Activated naive CD8-positive, alpha-beta T cell treated with anti-CD3 and anti-CD28 coated beads, Interleukin-2, amount 50 U/mL, for 16 hours (primary cell): ENCODE measurements at regions not wholly inside any gene's neighbourhood (a gene's known extent, or its start where the extent isn't known, plus 50 kb on each side); places are given as distances from the start of the nearest gene placed in this dataset.

Source experiments
- DNase-seq: peaks from one replicate; pipeline ENCODE4 v3.0.0-alpha.2; 2020; ENCODE audit warnings: low read depth, low spot score

GRCh38 chr1:88060112-88060673 lies 623.9 kb upstream of the PKN2 start:
- no peak for DNase-seq

- DNase-seq = no peak
These were observed 623.2 kb upstream of the PKN2 start for GRCh38 chr1:88060750-88061491.

DNA sequence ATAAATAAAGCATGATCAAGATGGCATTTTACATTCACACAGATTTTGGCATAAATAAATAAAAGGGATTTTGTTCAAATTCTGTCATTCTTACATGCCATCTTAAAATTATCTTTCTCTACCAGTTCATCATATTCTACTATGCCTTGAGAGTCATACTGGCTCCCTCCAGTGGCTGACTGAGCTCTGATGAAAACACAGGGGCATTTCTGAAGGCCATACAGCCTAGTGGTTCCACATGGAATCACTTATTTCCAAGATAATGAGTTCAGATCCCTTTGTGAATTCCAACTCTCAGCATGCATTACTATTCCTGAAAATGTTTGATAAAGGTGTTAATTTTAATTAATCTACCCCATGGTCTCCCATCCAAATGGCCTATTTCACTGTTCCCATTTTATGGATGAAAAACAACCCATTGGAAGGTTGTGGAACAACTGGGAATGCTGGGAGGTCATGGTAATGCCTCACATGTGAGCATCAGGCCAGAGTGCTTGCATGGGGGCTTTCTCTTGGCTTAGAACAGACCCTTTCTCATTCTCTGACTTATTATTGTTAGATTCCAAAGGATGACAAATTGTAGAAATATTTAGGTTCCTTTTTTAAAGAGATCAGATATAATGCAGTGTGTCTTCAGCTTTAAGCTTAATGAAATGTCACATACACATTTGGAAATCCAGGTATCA lies 622.4 kb upstream of the PKN2 start:
- no peak for DNase-seq

- DNase-seq = no peak
These were observed 621.4 kb upstream of the PKN2 start for GRCh38 chr1:88062650-88063153.

DNA sequence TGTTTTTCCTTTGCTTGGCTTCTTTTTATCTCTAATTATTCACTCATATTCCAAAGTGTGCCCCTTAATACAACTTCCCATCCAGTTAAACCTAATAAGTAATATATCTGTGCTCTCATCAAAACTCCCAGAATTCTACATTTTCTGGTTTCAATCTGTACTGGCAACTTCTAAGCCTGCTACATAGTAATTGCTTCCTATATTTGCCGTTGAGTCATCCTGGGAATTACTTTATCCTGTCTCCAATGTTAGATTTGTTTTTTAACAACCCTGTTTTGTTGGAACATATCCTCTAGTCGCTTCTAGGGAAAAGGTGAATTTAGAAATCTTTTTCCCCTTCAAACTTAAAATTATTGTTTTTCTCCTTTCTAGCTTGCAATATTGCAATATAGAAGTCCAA lies 620.5 kb upstream of the PKN2 start:
- DNase-seq = no peak

DNA sequence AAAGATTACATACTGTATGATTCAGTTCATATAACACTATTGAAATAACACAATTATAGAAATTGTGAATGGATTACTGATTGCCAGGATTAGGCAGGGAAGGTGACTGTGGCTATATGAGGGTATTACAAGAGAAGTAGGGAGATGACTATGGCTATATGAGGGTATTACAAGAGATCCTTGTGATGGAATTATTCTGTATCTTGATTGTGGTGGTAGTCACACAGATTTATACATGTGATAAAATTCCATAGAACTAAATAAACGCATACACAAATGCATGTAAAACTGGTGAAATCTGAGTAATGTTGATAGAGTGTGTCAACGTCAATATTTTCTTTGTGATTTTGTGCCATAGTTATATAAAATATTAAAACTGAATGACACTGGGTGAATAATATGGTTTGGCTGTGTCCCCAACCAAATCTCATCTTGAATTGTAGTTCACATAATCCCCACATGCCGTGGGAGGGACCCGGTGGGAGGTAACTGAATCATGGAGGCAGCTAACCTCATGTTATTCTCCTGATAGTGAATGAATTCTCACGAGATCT lies 615.6 kb upstream of the PKN2 start:
- DNase-seq = no peak

- DNase-seq = no peak
These were observed 613.1 kb upstream of the PKN2 start for GRCh38 chr1:88070956-88071355.

- no peak for DNase-seq
These were observed 609.4 kb upstream of the PKN2 start for GRCh38 chr1:88074661-88075060.

- no peak for DNase-seq
These were observed 608.3 kb upstream of the PKN2 start for GRCh38 chr1:88075813-88076212.

DNA sequence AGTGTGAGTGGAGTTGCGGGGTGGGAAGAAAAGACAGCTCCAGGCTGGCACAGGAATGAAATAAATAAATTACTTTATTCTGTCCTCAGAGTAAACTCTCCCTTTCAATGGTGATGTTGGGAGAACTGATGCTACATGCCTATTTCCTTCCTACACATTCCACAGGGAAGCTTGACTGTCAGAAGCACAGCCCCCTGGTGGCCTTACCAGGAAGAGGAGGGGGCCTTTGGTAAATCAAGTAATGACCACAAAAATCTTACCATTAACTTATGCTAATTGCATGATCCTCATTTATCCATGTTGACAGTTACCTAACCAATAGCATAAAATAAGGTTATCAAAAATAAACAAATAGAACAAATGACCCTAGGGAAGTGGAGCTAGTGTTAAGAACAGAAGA lies 605.0 kb upstream of the PKN2 start:
- no peak for DNase-seq

DNA sequence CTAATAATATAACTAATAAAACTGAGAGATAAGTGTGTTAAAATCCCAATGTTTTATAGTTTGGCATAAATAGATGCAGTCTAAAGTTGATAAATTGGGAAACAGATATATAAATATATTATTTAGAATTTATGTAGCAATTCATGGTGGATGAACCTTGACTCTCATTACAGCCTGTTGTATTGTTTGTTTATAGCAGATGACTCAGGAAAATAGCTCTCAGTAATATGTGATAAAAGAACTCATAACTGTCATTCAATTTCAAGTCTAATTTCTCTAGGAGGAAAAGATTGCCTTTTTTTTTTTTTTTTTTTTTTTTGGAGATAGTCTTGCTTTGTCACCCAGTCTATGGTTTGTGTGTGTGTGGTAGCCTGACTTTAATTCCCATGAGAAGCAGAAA lies 603.2 kb upstream of the PKN2 start:
- DNase-seq = no peak

- DNase-seq = no peak
These were observed 595.6 kb upstream of the PKN2 start for GRCh38 chr1:88088481-88088880.

- DNase-seq = no peak
These were observed 594.1 kb upstream of the PKN2 start for GRCh38 chr1:88089961-88090360.

GRCh38 chr1:88098881-88099280 lies 585.2 kb upstream of the PKN2 start:
- DNase-seq = no peak

GRCh38 chr1:88101041-88101440 lies 583.0 kb upstream of the PKN2 start:
- DNase-seq = no peak

GRCh38 chr1:88104236-88104635 lies 579.8 kb upstream of the PKN2 start:
- DNase-seq = no peak

DNA sequence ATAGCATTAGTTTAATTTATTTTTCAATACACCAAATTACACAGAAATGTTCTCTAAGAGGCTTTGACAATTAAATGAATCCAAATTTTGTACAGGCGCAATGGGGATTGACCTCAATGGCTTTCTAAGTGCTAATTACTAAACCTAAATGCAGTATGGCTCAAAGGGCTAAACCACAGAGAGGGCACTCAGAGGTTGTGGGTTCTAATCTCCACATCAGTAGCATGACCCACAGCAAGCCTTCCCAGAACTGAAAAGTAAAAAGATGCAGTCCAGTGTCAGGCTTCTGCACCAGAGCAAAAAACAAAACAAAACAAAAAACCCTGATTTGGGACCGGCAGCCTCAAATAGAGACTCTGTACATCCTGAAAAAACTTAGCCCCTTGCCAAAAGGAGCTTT lies 579.2 kb upstream of the PKN2 start:
- no peak for DNase-seq

DNA sequence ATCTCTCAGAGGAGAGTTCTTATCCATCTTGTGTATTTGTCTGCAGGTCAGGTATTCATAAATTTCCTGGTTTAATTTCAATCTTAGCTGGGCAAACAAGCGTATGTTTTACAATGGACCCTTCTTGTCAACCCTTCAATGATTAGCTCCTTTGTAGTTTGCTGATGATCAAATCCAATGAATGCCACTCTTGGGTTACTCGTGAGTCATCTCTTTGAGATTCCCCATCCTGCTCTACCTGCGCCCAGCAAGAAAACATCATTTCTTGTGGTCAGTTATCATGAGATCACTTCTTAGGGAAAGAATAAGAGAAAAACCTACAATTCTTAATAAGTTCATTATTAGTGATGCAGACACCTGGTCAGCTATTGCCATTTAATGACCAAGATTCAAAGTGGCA lies 572.3 kb upstream of the PKN2 start:
- DNase-seq = no peak

GRCh38 chr1:88117597-88117996 lies 566.5 kb upstream of the PKN2 start:
- no peak for DNase-seq

DNA sequence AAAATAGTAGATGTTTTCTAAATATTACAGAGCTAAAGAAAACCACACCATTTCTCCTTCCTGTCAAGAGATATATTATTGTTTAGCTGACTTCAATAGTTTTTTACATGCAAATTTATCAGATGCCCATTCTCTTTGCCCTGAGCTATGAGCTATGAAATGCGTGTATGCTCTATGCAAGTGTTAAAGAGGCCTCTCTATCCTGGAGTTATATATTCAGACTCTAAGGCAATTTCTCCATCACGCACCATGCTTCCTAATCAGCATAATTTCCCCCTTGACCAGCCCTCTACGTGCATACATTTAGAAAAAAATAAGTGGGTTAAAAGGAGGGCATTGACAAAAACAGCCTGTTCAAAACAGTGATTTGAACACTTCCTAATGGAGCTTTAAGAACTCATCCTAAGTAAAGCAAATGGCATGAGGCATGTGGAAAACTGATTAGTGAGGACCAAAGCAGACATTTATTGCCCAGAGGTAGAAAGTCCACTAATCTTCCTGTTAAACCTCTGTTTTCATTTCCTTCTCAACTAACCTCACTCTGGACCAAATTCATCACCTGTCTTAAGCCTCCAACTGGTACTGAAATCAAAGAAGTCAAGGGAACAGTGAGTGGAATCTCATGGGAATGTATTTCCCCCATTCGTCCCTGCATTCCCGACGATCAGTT lies 565.8 kb upstream of the PKN2 start:
- no peak for DNase-seq

DNA sequence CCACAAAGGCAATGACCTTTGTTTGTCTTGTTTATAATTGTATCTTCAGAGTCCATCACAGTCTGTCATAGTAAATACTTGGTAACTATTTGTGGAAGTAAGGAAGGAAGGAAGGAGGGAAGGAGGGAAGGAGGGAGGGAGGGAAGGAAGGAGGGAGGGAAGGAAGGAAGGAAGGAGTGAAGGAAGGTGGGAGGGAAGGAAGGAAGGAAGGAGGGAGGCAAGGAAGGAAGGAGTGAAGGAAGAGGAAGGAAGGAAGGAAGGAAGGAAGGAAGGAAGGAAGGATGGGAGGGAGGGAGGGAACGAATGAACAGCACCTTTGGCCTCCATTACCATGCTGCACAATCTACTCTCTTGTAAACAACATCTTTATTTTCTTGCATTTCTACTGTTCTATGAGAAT lies 559.5 kb upstream of the PKN2 start:
- no peak for DNase-seq

GRCh38 chr1:88126467-88126866 lies 557.6 kb upstream of the PKN2 start:
- DNase-seq = no peak
